ENCODE measurements at regions not wholly inside any gene's neighbourhood (a gene's known extent, or its start where the extent isn't known, plus 50 kb on each side); places are given as distances from the start of the nearest gene placed in this dataset.

DNA sequence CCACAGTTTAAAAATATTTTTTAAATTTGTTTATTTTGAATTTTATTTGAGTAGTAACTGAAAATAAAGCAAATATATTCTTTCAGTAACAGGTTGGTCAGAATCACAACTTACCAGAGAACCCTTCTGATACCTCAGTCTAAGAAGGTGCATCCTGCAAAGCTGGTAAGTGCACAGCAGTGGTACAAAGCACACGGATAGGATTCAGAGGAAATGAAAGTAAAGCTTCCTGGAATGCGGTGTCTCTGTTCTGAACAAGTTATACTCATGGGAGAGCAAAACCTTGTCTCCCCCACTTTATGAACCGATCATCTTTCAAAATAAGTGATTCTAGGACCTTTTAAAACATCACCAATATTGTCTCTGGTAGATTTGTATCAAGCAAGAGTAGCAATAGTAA is 398.3 kb downstream of the TMX3 start:
- no peak for DNase-seq

DNA sequence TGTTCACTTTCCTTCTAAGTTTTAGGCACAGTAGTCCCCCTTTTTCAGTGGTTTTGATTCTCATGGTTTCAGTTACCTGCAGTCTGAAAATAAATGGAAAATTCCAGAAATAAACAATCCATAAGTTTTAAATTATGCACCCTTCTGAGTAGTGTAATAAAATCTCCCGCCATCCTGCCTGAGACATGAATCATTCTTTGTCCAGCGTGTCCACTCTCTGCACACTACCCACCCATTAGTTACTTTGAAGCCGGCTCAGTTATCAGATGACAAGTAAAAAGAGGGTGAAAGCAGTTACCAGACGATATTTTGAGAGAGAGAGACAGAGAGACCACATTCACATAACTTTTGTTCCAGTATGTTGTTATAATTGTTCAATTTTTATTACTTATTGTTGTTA is 400.5 kb downstream of the TMX3 start:
- no peak for DNase-seq

DNA sequence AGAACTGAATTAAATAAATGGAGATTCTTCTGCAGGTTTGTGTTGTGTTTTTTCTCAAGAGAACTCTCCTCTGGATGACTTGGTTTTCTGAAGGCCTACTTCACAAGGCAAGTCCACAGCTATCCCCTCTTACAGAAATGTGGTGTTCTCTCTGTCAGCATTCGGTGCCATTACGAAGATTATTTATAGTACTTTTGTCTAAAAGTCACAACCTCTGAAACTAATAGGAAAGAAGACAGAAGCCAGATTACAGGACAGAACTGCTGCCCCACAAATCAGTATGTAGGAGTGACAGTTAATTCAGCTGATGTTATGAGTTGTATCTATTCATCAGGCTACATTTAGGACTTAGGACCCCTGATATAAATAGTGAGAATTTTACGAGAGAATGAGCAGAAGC is 413.5 kb downstream of the TMX3 start:
- no peak for DNase-seq

DNA sequence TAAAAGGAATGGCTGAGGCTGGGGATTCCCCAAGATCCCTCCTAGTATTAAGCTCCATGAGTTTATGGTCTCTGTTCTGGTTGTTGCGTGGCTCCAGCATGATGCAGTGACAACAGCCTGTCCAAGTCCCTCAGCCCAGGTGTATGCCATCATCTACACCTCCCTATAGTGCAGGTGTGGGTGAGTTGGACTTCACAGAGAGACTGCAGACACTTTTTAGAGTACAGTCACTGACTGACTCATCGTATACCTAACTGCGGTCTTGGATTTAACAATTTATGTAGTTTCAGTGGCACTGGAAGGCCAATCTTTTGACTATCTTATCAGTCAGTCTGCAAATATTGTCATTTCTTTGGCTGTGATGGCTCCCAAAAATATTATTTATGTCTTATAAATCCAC is 415.0 kb downstream of the TMX3 start:
- DNase-seq: no peak

DNA sequence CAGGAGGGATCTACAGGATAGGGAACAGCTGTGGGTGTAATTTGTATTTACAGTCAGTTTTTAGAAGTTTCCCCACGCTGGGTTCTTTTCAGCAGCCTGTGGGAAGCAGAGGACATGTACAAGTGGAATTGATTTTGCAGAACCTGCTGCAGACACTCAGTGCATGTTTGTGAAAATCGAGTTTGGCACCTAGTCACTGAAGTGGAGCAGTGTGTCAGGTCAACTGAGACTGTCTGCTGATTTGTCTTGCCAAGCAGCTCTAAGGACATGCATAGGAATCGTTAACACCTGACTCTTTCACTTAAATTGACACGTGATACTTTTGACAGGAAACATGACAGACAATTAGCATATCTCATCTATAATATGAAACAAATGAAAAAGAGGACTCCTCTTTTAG is 416.6 kb downstream of the TMX3 start:
- DNase-seq: no peak

DNA sequence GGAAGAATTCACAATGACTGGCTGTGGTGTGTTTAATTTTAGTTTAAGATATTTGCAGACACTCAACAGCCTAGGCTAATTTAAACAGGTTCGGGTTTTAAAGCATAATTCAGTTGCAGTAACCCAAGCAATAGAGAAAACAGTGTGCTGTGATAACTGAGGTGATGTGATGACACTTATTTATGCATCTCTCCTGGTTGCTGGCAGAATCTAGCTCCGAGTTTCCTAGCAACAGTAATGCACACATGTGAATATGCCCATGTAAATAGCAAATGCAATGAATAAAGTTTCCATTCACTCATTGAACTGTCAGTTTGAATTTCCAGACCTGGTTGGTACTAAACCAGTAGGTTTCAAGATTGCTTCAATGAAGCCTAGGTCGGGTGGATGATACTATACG is 426.5 kb downstream of the TMX3 start:
- no peak for DNase-seq

DNA sequence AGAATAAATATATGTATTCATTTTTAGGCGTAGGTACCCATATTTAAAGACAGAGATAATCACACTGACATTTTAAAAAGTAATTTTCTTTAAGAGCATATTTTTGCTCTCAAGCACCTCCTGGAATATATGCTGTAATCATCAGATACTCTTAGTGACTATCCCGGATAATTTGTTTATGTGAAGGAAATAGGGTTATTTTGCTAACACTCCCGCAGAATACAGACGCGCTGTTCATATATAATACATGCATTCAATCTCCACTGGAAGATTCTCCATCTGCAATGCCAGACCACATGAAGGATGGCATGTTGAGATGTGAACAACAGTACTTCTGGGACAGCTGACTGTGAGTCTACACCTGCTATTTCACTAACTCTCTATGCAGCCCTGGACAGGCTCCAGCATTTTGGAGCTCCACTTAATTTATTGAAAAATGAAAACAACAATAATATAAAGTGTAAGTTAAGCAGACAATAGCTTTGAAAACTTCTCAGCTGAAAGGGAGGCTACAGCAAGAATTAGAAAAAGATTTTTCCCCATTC is 430.6 kb downstream of the TMX3 start:
- no peak for DNase-seq

DNA sequence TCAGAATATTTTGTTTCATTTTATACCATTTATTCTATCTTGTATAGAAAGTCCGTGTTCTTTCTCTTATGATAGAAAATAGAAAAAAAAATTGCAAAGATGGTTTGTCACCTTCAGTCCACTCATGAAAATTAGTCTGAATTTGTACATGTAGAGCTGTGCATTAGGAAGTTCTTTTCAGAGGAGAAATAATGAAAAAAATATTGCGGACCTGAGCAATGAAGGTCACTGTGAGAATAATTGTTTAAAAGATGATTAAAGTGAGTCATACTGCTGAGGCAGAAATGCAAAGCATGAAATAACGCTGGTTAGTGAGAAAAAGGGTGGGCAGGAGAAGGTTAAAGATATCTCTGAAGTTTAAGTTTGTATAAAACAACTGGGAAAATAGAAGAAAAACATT is 431.1 kb downstream of the TMX3 start:
- DNase-seq: no peak

DNA sequence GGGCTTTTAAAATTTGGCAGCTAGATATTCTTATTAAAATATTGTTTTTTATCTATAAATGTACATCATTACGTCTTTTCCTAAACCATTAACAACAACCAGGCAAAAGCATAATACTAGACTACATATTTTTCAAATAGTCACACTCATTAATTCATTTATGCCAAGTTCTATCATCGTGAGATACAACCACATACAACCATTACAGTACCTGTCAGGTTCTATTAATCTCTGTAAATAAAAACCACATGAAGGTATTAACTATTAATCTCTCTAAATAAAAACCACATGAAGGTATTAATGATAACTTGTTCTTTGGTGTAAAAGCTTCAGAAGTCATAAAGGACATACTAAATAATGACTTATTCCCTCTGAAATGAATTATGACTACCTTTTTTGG is 432.7 kb downstream of the TMX3 start:
- DNase-seq: no peak

DNA sequence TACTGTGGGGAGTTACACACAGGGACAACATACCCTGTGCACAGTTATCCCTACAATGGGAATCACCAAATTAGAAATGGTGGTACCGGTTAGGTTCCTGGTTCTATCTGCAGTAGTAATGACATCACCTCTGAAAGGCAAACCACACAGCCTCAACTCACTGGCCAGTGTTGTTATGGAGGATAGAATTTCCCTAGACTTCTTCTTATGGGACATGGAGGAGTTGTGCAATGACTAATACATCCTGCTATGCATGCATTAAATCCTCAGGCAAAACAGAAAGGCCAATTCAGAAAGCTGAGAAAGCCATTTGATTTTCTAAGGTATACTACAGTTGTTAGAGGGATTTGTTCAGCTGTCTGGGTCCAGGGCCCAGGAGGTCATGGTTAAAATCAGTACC is 439.3 kb downstream of the TMX3 start:
- no peak for DNase-seq

DNA sequence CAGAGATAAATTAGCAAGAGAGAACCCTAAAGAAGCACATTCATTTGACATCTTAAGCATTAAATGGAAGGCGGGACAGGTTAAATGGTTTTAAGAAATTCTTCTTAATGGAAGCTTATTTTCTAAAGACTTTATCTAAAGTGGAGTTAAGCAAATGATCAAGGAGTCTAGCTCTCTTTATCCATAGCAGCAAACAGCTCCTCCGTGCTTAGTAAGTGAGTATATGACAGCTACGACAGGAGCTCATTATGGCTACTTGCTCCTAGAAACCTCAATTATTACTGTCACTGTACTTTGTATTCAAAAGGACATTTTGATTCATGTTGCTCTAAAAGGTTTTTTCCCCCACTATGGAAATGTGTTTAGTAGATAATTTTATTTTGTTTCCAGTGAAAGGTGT is 444.9 kb downstream of the TMX3 start:
- no peak for DNase-seq

DNA sequence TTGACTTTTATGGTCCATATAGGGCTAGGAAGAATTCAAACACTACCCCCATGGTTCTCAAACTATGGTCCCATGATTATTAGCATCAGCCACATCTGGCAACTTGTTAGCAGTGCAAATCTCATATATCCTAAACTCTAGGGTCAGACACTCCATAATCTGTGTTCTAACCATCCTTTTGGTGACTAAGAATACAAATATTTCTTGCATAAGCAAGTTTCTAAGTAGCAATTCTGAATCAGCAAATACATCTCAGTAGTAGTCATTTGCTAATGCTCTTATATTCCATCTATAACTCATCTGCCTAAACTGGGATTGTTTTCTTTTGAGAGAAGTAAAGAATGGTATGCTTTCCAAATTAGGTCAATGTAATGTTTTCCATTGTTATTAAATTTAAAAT is 447.3 kb downstream of the TMX3 start:
- DNase-seq: no peak

DNA sequence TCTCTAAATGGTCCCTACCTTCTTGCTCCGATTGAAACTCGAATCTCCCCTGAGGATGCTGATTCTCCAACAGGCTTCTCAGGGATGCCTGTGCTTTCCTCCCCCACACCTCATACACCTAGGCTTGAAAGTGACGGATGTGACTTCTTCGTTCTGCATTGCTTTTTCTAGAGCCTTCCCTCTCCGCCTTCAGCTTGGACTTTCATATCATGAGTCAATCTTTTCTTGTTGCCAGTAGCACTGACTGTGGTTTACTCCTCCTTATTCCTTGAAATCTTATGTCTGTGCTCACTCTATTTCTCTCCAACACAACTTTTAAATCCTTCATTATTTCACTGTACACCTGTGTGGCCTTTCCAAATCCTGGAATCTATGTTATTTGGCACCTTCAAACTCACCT is 451.4 kb downstream of the TMX3 start:
- no peak for DNase-seq

DNA sequence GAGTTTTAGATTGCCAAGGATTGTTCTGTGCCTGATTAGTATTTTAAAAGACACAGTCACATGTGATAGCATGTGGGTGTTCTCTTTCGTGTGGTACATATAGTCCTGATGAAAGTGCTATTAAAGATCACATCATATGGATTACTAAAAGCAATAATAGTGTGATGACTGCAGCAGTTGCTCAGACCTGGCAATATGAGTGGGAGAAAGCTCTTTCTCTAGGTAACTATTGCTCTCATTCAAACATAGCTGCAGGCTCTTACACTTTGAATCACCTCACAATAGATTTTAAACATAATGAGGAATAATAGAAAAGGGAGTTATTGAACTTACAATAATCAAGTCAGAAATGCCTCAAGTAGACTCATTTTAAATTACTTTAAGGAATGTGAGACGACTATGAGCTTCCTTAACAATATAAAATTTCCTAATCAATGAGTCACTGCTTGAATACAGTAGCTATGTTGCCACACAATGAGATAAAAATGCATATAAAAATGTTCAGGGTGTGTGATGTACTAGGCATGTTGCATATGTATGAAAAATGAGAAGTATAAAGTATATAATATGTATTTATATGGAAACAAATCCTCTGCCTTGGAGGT is 452.1 kb downstream of the TMX3 start:
- no peak for DNase-seq

DNA sequence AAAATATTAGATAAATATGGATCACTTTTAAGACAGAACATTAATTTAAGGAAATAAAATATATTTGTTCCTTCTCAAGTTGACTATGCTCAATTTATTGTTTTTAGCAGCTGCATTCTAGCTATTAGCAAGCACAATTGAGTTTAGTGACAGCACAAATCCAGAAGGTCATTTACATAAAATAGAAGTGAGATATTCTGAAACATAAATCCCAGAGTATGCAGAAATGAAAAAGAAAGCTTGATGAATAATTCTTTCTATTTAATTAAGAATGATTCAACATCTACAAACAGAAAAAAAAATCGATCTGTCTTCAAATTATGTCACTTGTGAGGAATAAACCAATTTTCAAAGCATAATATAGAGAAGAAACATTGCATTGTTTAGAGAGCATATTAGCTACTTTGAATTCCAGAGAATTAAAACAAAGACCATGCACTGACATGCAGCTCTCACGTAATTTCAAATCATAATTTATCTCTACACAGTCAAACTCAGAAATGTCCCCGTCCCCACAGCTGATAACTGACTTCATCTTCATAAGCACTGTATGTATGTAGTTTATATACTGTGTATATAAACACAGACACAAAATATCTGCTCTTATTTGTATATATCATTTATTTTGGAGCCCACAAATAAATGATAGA is 458.4 kb downstream of the TMX3 start:
- DNase-seq: no peak

DNA sequence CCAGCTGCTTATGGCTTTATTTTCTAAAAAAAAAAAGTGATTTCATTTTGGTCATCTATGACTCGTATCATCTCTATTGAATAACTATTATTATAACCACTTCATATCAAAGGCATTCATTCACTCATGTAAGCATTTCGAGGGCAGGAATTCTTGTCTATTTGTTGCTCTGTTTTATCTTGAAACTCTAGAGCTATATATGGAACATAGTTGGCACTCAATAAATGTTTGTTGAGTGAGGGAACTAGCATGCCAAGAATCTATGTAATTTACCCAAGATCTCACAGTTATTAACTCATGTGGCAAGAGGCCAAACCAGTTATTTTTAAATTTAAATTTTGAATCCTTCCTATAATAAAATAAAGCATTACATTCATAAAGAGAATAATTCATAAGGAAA is 470.1 kb downstream of the TMX3 start:
- DNase-seq: no peak

DNA sequence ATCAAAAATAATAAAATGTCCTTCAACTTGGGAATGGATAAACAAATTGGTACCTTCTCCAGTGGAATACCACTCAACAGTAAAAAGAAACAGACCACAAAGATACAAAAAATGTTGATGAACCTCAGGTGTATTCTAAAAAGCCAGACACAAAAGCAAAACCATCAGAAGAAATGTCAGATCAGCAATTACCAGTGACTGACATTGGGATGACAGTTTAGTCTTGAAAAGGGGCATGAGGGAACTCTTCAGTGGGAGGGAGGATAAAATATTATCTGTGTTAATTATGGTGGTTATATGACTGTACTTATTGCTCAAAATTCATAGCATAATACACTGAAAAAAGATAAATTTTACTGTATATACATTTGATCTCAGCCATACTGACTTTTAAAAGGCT is 473.0 kb downstream of the TMX3 start:
- no peak for DNase-seq

DNA sequence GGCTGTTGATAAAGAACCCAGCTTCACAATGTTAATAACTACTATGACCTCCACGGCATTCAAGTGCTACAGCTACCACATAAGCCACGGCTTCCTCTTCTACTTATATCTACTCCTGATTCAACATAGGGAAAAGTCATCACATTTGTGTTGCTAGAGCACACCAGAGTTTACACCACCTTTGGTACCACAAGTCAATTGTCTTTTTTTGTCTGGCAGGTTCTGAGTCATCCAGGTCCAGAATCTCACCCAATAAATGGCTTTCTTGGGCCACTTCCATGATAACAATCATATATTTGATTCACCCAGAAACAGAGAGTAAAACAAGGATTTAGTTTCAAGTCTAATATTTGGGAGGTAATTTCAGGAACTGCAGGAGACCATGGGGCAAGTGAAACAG is 480.2 kb downstream of the TMX3 start:
- no peak for DNase-seq

DNA sequence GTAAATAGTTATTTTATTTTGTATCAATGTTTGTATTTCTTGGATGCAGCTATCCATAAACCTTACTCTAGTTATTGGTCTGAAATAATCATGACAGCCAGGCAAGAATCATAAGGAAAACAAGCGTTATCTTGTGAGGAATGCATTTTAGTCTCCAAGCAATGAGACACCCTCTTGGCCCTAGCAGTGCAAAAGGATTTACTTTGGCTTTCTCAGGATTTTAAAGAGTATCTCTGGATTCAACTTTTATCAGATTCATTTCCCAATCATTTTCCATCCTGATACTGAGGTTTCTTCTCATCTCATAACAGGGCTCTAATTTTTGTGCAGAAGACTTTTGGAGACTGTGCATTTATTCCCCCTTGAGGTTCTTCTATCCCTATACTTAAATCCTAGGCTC is 480.8 kb downstream of the TMX3 start:
- DNase-seq: no peak

DNA sequence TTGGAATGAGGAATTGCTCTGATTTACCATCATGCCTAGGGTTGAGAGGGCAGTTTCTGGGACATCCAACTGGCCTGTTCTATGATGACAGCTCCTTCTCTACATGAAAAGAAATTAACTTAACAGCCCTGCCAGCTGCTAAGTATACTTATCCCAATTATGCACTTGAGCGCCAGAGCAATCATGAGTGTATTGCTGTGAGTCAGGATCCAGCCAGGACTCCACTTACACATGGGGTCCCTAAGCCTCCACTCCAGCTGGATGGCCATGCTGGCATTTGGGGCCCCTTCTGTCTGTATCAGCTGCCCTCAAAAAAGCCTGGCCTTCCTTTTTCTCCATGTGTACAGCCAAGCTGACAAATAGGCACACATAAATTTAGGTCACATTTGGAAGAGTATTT is 481.9 kb downstream of the TMX3 start:
- DNase-seq: no peak

DNA sequence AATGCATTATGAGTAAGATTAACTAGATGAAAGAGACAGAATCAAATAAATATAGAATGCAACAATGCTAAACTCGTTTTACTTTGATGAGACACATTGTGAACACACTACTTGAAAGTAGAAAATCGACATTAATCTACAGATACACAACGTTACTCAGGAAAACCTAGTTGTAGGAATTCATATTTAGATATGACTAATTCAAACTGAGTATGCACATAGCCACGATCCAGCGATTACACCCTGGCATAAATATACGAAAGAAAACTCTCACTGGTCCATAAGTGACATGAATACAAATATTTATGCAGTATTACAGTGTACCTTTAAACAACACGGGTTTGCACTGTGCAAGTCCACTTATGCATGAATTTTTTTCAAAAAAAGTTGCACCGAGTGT is 485.6 kb downstream of the TMX3 start:
- DNase-seq: no peak

DNA sequence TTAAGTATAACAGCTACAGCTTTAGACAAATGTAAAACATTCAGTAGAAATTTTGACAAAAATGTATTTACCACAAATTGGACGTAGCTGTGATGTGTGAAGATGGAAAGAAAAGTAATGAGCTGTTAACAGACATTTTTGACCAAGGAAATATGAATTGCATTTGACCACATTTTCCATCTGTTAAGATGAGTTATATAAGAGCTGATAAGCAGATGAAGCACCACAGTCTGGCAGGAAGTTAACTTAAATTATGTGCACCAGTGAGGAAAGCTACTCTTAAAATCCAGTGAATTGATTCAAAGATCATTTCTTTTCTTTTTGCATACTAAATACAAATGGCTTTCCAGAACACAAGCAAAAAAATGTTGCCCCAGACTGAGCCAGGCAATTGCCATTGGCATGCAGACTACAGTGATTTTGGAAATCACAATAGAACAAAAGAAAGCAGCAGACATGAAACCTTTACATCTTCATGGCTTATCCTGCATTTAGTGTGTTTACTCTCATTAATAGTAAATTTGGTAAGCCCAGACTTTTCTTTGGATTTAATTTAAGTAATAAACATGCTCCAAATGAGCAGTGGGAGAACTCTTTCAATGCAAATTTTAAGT is 493.7 kb downstream of the TMX3 start:
- no peak for DNase-seq

DNA sequence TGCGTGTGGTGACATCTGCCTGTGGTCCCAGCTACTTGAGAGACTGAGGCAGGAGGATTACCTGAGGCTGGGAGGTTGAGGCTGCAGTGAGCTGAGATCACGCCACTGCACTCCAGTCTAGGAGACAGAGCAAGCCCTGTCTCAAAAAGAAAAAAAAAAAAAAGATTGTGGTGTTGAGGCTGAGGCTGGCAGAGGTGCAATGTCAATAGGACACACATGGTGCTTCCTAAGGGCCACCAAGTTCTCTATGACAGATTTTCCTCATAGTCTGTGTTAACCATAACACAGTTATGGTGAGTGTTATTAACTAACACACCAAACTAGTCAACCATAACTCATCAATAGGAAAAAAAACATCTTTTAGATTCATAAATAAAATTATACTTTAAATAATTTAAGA is 494.4 kb downstream of the TMX3 start:
- no peak for DNase-seq

DNA sequence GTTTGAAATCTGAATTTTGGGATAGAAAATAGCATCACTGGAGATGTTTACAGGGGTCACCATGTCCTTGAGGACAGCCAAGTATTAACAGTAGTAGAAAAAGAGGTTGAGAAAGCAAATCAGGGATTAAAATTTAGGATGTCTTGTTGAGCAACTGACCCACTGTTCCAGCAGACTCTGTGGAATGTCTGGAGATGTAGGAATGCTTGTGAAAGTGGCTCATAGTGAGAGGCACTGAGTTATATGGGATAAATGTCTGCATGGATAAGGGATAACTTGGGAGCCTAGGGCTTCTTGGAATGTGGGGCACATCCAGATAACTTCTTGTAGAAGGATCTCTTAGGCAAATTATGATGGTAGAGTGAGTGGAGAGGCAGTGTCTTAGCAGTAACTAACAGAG is 495.0 kb downstream of the TMX3 start:
- DNase-seq: no peak

DNA sequence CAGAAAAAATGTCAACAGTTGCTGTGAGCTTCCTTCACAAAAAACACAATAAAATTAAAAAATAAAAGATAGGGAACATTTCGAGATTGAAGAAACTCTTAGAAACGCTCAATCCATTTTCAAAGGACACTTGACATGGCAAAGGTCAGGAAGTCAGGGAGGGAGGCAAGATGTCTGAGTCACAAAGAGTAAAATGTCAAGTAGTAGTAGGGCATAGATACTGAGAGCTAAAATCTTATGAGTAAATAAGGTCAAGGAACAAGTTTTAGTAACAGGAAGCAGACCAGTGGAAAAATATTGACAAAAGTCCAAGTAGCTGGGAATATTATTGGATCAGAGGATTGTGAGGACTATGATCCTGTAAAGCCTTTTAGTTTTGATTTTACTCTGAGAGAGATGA is 495.6 kb downstream of the TMX3 start:
- DNase-seq: no peak
